Upper lobe of left lung (tissue), 6 donors: ENCODE measurements at regions not wholly inside any gene's neighbourhood (a gene's known extent, or its start where the extent isn't known, plus 50 kb on each side); places are given as distances from the start of the nearest gene placed in this dataset.

Experiments used
- ATAC-seq, 2 donors: fragments of 200-7000 bp; cut with Tn5 transposase; one replicate each; pipeline ENCODE4 v1.9.1; 2022; ENCODE audit warnings: mild to moderate bottlenecking in 2 of 2, moderate library complexity in 2 of 2; ENCODE audit not compliant: low FRiP score in 2 of 2
- DNase-seq, 2 donors: peaks; one replicate each; pipeline ENCODE4 v3.0.0-alpha.2; 2019 to 2020
- H3K27ac ChIP-seq, 4 donors: fragments of 200-600 bp; sonication (generic); one replicate each; pipeline ENCODE4 v1.5.1; 2016 to 2019
- H3K27me3 ChIP-seq, 4 donors: fragments of 200-600 bp; sonication (generic); one replicate each; pipeline ENCODE4 v1.5.1; 2017 to 2019
- H3K36me3 ChIP-seq, 4 donors: fragments of 200-600 bp; sonication (generic); one replicate each; pipeline ENCODE4 v1.5.1; 2016 to 2019
- H3K4me1 ChIP-seq, 4 donors: fragments of 200-600 bp; sonication (generic); one replicate each; pipeline ENCODE4 v1.5.1; 2018 to 2019
- H3K4me3 ChIP-seq, 4 donors: fragments of 200-600 bp; sonication (generic); one replicate each; pipeline ENCODE4 v1.5.1; 2017 to 2019; ENCODE audit warnings: mild to moderate bottlenecking in 2 of 4, moderate library complexity in 1 of 4
- H3K9me3 ChIP-seq, 4 donors: fragments of 200-600 bp; sonication (generic); one replicate each; pipeline ENCODE4 v1.5.1; 2018 to 2019
- CTCF ChIP-seq, 6 experiments: fragments of 450-650 bp in 4 of 6; fragments of 200-600 bp in 2 of 6; sonication (generic) in 2 of 6; IDR thresholded peaks; one replicate each; pipeline ENCODE4 v1.5.1; 2016 to 2019; ENCODE audit warnings: antibody characterized with exemption in 6 of 6
- EP300 ChIP-seq, 4 donors: sonication (generic); formaldehyde crosslinking; IDR thresholded peaks; one replicate each; pipeline ENCODE4 v1.5.1; 2017; ENCODE audit warnings: antibody characterized with exemption in 4 of 4, control low read depth in 2 of 4
- POLR2A ChIP-seq, 4 donors: fragments of 450-650 bp; IDR thresholded peaks; one replicate each; pipeline ENCODE4 v1.5.1; 2016 to 2017; ENCODE audit warnings: antibody characterized with exemption in 4 of 4, mild to moderate bottlenecking in 2 of 4
- POLR2AphosphoS5 ChIP-seq, 2 donors: sonication (generic); formaldehyde crosslinking; IDR thresholded peaks; one replicate each; pipeline ENCODE4 v1.5.1; 2017; ENCODE audit warnings: antibody characterized with exemption in 2 of 2
- WGBS, 2 donors: methylation state at CpG; one replicate each; pipeline ENCODE4 v1.1.5; 2017 to 2018; 5-methylcytosine and 5-hydroxymethylcytosine counted together
- donor health status: DM: no; HTN: no; CAD: no; lungs with moderate emphysema.
- donor health status: DM: no; HTN: yes; CAD: no; lungs with severe emphysema.

- H3K27me3 ChIP-seq = no peaks in the 10 kb centered on the region
- no peaks in the 10 kb centered on the region for H3K9me3 ChIP-seq
- H3K4me3 ChIP-seq = no peak overlapping the region
- 77% methylated on average over 3 of the region's 3 CpGs for WGBS, 2 donors
- H3K36me3 ChIP-seq = no peaks in the 10 kb centered on the region
- no peak for ATAC-seq
- no peaks in the 10 kb centered on the region for H3K4me1 ChIP-seq
- DNase-seq = no peak
- no peak overlapping the region for H3K27ac ChIP-seq
- TF ChIP-seq POLR2A (IDR thresholded peaks at IDR 0.05) (no peak), CTCF (IDR thresholded peaks at IDR 0.05) (no peak), EP300 (IDR thresholded peaks at IDR 0.05) (no peak), POLR2AphosphoS5 (IDR thresholded peaks at IDR 0.05) (no peak)
These were observed 506.5 kb downstream of the MN1 start for GRCh38 chr22:27295040-27295439.

- no peaks in the 10 kb centered on the region for H3K27me3 ChIP-seq
- DNase-seq (no peak), ATAC-seq (no peak)
- TF ChIP-seq POLR2A (IDR thresholded peaks at IDR 0.05) = no peak
- TF ChIP-seq POLR2AphosphoS5 (IDR thresholded peaks at IDR 0.05) = no peak
- no peak for TF ChIP-seq EP300 (IDR thresholded peaks at IDR 0.05)
- TF ChIP-seq CTCF (IDR thresholded peaks at IDR 0.05) = no peak
- H3K4me3 ChIP-seq = no peak overlapping the region
- H3K36me3 ChIP-seq = no peaks in the 10 kb centered on the region
- no peaks in the 10 kb centered on the region for H3K4me1 ChIP-seq
- 63 to 80% methylated on average over 1 of the region's 1 CpG for WGBS, 2 donors
- no peaks in the 10 kb centered on the region for H3K9me3 ChIP-seq
- no peak overlapping the region for H3K27ac ChIP-seq
These were observed 506.0 kb downstream of the MN1 start for GRCh38 chr22:27295605-27296004.

- Histone ChIP-seq H3K36me3 (no peaks in the 10 kb centered on the region), H3K27ac (no peak overlapping the region), H3K9me3 (no peaks in the 10 kb centered on the region), H3K4me3 (no peak overlapping the region), H3K4me1 (no peaks in the 10 kb centered on the region), H3K27me3 (no peaks in the 10 kb centered on the region)
- ATAC-seq = no peak
- TF ChIP-seq POLR2A (IDR thresholded peaks at IDR 0.05) (no peak), EP300 (IDR thresholded peaks at IDR 0.05) (no peak), POLR2AphosphoS5 (IDR thresholded peaks at IDR 0.05) (no peak), CTCF (IDR thresholded peaks at IDR 0.05) (no peak)
- 58 to 68% methylated on average over 20 to 24 of the region's 24 CpGs for WGBS, 2 donors
- peak in 1 of 2 donors; percentile 72 for DNase-seq
These were observed 505.4 kb downstream of the MN1 start for GRCh38 chr22:27296091-27296675.

- TF ChIP-seq POLR2AphosphoS5 (IDR thresholded peaks at IDR 0.05) (no peak), CTCF (IDR thresholded peaks at IDR 0.05) (no peak), POLR2A (IDR thresholded peaks at IDR 0.05) (no peak), EP300 (IDR thresholded peaks at IDR 0.05) (no peak)
- H3K27me3 ChIP-seq = no peaks in the 10 kb centered on the region
These were observed 504.4 kb downstream of the MN1 start for GRCh38 chr22:27297125-27297524.

GRCh38 chr22:27298332-27298731, 503.2 kb downstream of the MN1 start:
- 16 to 39% methylated on average over 7 of the region's 7 CpGs for WGBS, 2 donors
- Histone ChIP-seq H3K4me1 (no peaks in the 10 kb centered on the region), H3K4me3 (no peak overlapping the region), H3K27me3 (no peaks in the 10 kb centered on the region), H3K36me3 (no peaks in the 10 kb centered on the region), H3K27ac (no peak overlapping the region), H3K9me3 (no peaks in the 10 kb centered on the region)
- ATAC-seq = no peak
- no peak for DNase-seq
- TF ChIP-seq EP300 (IDR thresholded peaks at IDR 0.05) = no peak
- TF ChIP-seq CTCF (IDR thresholded peaks at IDR 0.05) = no peak
- TF ChIP-seq POLR2AphosphoS5 (IDR thresholded peaks at IDR 0.05) = no peak
- TF ChIP-seq POLR2A (IDR thresholded peaks at IDR 0.05) = no peak

More at GRCh38 chr22:27297125-27297524, 504.4 kb downstream of the MN1 start:
- WGBS, 2 donors = 78 to 83% methylated on average over 7 of the region's 7 CpGs
- DNase-seq = no peak
- H3K4me1 ChIP-seq = no peaks in the 10 kb centered on the region
- H3K36me3 ChIP-seq = no peaks in the 10 kb centered on the region
- H3K4me3 ChIP-seq = no peak overlapping the region
- no peaks in the 10 kb centered on the region for H3K9me3 ChIP-seq
- ATAC-seq = no peak
- no peak overlapping the region for H3K27ac ChIP-seq
